GM21423 (cell line): ENCODE measurements at regions not wholly inside any gene's neighbourhood (a gene's known extent, or its start where the extent isn't known, plus 50 kb on each side); places are given as distances from the start of the nearest gene placed in this dataset.
"Not testable (repeated sequence)": the region's sequence is repeated elsewhere in the genome, so short reads cannot be mapped to it uniquely, and the experiment has no call there.

Experiments
- ATAC-seq: cut with Tn5 transposase; IDR thresholded peaks from one replicate; pipeline ENCODE4 v1.9.1; 2021; ENCODE audit warnings: mild to moderate bottlenecking, moderate library complexity; ENCODE audit not compliant: unreplicated experiment

DNA sequence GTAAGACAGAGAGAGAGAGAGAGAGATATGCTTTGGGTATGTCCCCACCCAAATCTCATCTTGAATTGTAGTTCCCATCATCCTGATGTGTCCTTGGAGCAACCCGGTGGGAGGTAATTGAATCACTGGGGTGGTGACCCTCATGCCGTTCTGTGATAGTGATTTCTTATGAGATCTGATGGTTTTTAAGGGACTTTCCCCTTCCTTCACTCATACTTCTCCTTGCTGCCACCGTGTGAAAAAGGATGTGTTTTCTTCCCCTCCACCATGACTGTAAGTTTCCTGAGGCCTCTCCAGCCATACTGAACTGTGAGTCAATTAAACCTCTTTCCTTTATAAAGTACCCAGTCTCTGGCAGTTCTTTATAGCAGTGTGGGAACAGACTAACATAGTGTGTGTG lies 60.3 kb downstream of the EOMES start:
- no peak for ATAC-seq

DNA sequence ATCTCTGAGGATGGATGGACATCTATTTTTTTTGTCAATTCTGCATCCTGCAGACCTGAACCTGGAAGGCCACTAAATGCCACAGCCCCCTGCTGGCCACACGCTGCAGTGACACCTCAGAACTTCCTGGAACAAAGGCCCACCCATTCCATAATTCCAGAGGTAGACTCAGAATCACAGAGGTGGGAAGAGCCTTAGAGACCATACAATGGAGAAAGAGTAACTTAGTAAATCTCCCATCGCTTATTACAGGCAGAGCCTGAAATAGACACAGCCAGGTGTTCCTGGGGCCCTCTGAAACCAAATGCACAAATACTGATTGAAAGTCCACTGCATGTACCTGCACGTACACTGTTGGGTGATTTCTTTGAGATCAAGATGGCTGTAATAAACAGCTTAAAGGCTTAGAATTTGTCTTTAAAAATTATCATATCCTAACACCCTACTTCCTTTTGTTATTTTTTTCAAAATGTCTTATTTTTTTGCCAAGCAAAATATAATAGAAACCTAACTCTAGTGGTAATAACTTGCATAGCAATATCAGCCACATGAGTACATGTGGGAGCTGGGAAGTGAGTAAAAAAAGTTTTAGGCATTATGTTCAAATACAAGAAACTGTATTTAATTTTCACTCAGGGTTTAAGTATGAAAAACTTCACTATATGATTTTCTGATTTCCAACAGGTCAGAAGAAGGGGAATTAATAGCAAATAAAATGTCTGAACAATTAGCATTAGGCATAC lies 62.7 kb downstream of the EOMES start:
- peak; percentile 72 for ATAC-seq

DNA sequence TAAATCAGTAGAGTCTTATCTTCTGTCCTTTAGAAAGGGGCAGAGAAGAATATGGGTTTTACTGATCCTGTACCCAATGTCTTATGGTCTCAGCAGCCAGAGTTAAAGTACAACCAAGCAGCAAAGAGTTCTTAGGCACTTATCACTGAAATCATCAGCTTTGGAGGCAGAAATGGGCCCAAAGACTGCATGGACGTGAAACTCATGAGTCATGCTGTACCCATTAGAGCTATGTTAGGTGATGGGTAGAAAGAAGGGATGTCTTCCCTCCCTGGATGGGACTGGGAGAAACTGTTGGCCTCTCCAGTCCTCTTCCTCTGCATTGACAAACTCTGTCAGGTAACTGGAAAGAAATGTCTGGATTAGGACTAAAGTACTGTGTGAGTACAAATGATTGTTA lies 63.4 kb downstream of the EOMES start:
- ATAC-seq: no peak

DNA sequence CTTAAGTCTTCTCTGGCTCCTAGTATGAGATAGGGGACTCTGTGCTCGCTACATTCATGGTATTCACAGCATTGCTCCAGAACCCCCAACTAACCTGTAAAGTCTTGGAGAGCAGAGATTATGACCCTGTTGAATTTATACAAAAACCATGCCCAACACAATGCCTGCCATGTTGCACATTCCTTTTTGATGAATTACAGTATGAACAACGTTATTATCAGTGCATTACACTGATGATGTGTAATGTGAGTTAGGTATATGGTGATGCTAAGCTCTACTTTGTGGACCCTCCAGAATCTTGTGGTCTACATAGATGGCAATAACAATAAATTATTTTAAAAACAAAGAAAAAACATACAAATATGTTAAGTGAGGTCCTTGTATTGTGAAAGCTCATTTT lies 64.3 kb downstream of the EOMES start:
- no peak for ATAC-seq

DNA sequence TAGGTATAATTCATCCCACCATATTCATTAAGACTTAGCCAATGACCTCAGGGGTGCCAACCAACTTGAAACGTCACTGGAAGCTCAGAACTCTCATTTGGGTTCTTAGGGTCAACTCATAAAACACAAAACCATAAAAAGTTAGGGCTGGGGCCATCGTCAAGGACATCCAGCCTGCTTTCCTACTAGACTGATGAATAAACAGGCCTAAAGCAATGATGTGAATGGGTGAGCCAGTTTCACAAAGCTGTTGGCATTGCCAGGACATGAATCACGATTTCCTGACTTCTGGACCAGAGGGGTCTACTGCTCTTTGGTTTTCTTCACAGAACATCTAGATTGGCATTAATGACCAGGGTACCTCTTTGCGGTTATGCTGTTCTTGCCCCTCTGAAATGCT lies 64.7 kb downstream of the EOMES start:
- ATAC-seq: no peak

DNA sequence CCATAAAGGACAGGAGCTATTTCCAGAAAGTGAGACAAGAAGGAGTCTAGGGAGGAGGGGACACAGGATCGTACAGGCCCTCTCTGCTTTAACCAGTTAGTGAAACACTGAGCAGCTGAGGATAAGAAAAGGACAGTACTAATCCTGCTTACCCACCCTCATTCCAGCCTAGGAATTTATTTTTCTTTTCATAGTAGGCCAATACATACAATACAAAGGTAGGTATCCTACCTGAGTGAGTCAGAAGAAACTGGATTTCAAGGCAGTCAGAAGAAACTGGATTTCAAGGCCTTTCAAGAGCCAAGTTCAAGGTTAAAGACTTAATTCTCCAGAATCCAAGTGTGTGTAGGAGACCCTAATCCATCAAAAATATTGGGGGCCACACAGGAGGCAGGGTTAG lies 65.3 kb downstream of the EOMES start:
- no peak for ATAC-seq

DNA sequence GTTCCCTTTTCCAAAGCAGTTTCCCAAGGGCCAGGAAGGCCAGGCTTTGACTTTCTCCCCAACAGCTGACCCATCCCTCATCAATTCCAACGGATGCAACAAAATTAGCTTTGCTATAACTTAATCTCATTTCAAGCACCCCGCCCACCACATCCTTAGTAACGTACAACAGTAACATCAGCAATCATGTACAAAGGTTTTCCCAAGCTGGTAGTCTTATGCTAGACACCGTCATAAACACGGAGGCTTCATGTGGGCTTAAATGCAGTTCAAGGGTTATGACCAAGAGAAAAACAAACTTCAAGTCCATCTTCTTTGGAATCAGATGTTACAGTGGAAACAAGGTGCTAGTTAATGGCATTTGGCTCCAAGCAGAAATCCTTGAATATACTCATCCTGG lies 66.6 kb downstream of the EOMES start:
- ATAC-seq: no peak

DNA sequence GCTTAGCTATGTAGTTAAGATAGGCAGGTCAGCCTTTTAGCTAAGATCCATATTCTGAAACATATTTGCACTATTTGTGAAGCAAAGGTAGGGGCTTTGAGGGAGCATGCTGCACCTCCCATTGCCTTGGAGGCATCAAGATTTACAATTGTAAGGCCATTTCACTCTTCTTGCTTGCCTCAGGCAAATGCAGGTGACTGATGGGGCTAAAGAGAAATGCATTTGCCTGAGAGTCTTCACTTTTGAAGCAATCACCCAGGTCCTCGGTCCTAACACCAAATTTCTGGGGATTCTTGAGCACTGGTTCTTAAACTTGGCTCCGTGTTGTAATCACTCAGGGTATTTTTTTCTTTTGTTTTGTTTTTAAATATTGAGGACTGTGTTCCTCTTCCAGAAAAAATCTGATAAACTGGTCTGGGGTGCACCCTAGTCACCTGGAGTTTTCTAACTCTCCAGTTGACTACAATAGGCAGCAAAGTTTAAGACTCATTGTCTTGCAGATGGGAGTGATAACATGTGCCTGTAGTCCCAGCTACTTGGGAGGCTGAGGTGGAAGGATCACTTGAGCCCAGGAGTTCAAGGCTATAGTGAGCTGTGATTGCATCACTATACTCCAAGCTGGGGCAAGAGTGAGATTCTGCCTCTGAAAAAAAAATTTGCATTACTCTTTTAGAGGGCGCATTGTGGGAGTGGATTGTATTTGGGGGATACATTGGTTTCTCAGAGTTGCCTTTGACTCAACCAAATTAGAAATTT lies 68.1 kb downstream of the EOMES start:
- no peak for ATAC-seq

DNA sequence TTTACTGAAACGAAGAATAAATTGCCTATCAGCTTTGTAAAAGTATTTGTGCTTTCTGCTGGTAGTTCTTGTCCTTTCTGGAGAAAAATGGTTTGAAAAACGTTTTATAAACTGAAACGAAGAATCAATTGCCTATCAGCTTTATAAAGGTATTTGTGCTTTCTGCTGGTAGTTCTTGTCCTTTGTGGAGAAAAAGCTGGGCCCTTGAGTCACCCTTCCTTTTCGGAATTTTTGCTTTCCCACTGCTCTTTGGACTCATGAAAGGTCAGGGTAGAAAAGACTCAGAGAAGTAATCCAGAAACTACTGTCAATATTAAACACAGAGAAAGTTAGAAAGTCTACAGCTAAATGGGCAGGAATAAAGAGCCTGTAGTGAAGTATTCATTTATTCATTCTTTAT lies 72.8 kb downstream of the EOMES start:
- ATAC-seq: no peak

DNA sequence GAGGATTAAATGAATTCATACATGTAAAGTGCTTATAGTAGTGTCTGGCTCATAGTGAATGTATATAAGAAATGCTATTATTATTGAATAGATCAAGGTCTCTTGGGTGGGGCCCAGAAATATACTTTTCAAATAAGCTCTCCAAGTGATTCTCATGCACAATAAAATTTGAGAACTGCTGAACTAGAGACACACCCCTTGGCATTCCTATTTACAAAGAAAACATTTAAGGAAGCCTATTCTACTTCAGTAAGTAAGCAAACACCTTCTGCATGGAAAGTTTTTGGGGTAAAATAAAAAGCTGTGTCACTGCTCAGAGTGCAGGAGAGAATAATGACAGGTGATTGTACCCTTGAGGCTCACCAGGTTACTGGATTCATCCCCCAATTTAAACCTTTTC lies 75.2 kb downstream of the EOMES start:
- no peak for ATAC-seq

DNA sequence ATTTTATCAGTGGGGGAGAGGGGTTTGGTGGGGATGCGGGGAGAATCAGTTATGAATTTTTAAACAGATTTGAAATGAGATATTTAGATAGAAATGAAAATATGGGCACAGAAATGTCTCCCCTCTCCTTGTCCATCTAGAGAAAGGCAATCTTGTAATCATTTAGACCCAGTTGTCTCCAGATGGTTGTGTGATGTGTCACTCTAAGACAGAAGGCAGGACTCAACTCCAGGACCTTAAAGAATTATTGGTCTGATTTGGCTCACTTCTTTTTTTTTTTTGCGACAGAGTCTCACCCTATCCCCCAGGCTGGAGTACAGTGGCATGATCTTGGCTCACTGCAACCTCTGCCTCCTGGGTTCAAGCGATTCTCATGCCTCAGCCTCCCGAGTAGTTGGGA lies 77.2 kb downstream of the EOMES start:
- no peak for ATAC-seq

DNA sequence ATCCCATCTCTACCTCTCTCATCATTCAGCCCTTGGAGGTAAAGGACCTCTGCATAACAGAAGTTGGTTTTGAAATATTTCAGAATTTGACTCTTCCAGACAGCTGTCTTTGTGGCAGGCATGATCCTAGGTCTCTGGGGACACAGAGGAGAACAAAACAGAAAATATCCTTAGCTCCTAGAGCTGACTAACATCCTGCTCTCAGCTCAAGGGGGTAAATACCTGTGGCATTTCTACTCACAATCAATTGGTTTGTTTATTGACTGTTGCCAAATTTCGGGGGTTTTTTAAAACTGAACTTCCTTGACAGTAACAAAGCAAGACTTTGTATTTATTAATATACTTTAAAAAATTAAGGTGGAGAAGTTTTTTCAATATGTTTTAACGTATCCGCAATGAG lies 78.8 kb downstream of the EOMES start:
- ATAC-seq: no peak

DNA sequence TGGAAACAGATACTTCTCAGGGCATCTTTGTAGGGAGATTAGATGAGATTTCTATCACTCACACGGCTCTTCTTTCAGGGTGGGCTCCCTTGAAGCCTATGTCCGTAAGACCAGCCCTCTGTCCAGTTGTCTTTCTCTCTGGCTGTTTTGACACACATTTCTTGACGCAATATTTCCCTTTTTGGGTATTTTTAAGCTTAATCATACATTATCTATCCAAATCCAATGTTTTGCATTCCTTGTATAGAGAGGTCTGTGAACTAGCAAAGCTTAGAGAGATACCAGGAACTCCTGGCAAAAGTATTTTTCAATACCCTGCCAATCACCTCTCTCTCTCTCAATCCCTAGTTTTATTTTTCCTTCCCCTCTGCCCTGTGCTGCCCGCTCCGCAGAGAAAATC lies 79.3 kb downstream of the EOMES start:
- no peak for ATAC-seq

DNA sequence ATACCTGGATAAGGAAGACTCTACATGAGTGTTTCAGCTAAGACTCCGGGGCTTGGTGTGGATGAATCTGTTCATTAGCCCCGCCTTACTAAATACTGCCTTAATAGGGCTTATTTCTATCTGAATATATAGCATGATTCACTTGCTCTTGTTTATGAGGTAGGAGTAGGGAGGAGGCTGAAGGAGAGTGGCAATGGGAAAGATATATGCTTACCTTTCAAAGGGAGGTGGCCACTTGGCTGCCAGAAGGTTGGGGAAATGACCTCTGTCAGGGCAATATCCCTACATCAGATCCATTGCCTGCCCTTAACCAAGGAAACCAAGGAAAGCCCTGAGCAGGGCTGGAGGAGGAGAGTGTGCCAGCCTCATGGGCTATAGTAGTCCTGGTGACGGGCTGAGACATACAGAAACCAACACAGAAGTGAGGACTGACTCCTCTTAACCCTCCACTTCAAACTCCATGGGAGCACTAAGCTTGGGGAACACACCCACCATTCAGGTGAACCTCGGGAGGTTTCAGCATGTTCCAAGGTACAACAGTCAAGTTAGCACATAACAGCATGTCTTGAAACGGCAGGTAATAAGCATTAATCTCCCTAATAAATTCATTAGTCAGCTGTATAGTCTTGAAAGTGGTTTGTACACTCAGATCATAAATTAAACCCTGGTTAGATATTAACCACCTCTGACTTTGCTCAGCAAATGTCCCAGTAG lies 80.1 kb downstream of the EOMES start:
- no peak for ATAC-seq

DNA sequence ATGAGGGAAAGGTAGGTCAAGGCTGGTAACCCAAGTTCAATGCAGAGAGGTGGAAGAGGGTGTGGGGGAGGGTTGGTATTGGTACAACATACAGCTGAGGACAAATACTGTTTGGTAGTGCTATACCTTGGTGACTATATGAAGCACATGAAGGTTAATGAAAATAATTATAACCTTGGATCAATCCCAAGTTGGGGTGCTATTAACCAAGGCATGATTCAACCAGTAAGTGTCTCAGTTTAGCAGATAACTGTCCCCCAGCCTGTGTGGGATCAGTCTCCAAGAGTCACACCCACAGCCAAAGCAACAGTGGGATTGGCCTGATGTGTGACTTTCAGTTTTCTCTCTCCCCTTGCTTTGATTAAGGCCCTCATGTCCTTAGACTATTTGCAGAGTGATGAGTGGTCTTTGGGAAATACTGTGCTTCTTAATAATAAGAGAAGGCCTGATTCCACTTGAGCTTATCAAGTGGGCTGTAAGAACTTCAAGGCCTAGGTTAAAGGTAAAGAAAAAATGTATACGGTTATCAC lies 80.8 kb downstream of the EOMES start:
- no peak for ATAC-seq

DNA sequence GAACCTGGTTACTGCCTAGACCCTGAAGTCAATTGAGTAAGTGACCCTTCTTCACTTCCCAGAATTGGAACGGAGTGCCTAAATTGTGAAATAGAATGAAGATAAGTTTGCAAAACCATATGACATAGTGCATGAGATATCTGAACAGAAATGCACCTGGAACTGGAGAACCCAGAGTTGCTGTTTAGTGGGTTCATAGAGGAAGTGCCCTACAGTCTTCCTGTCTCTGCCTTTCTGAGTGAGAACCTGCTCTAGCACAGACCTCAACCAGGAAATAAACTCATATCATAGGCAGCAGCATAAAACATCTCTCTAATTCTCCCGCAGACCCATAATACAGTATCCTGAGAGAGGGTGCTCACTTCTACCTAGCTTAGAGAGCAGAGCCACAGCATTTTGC lies 82.9 kb downstream of the EOMES start:
- no peak for ATAC-seq

DNA sequence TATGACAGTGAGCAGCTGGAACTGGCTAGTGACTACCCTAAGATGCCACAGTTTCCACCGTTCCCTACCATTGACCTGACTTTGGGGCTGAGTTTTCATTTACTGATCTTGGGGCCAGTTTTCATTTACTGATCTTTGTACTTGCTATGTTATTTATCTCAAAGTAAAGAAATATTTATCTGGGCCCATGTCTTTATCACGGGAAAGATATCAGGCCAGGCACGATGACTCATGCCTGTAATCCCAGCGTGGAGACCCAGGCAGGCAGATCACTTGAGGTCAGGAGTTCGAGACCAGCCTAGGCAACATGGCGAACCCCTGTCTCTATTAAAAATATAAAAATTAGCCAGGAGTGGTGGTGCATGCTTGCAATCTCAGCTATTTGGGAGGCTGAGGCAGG lies 83.5 kb downstream of the EOMES start:
- ATAC-seq: no peak

DNA sequence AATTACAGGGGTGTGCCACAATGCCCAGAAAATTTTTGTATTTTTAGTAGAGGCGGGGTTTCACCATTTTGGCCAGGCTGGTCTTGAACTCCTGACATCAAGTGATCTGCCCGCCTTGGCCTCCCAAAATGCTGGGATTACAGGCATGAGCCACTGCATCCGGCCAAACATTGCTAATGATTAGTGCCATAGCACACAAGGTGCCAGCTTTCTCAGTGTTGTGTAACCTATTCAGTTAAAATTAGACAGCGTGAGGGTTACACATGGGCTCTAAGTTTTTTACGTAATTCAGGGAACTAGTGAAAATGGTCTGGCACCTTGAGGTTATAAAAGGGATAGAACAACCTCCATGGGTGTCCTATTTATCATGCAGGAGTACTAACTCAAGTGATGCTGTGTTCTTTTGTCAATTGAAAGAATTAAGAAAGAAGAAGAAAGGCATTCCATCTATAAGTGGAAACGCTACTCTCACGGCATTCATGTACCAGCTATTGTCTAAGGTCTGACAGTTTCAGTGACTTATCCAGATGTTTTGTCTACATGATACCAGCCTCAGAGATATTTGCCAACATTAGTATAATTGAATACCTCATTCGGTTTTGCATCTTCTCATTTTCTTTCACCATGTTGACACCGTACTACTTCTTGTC lies 84.7 kb downstream of the EOMES start:
- ATAC-seq: no peak

DNA sequence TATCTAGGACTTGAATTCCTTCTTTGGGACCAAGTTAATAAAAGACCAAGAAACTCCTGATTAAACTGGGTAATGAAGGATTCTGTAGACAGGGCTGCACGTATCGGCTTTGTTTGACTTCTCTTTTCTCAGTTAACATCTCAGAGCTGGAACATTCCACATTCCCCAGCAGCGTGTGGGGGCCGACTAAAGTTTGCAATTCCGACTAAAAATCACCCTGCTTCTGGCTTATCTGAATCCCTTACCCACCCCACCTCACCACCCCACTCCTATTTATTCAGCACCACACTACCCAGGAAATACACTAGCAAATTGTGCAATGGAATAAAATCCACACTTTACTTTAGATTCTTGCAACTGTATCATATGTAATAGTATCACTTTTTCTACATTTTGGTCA lies 87.1 kb downstream of the EOMES start:
- ATAC-seq: not testable (repeated sequence)

DNA sequence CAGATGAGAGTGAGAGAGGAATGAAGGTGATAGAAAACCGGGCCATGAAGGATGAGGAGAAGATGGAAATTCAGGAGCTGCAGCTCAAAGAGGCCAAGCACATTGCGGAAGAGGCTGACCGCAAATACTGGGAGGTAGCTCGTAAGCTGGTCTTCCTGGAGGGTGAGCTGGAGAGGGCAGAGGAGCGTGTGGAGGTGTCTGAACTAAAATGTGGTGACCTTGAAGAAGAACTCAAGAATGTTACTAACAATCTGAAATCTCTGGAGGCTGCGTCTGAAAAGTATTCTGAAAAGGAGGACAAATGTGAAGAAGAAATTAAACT lies 88.9 kb downstream of the EOMES start:
- ATAC-seq: peak; percentile 30

DNA sequence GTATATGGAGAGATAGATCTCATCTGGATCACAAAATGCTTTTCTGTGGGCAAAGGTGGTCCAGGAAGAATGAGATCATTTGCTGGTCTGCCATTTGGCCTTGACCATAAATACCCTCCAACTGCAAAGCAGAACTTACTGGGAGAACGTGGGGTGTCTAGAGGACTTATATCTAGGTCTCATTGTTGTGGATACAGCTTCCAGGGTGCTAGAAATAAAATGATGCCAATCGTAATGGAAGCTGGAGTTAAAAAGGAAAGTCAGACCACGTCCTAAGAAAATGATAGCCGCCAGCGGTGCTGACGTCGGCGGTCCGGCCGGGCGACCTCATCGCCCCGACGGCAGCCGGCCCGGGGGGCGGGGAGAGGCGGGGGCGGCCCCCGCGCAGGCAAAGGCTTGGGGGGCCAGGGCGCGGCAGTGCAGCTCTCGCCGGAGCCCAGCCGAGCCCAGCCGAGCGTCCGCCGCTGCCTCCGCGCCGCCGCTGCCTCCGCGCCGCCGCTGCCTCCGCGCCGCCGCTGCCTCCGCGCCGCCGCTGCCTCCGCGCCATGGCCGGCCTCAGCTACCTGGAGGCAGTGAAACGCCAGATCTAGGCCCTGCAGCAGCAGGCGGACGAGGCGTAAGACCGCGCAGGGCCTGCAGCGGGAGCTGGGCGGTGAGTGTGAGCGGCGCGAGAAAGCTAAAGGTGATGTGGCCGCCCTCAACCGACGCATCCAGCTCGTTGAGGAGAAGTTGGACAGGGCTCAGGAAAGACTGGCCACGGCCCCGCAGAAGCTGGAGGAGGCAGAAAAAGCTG lies 89.5 kb downstream of the EOMES start:
- ATAC-seq: peak; percentile 85
